Fibroblast of lung (primary cell): ENCODE measurements at regions not wholly inside any gene's neighbourhood (a gene's known extent, or its start where the extent isn't known, plus 50 kb on each side); places are given as distances from the start of the nearest gene placed in this dataset.

ENCODE experiments used
- EZH2 ChIP-seq: IDR thresholded peaks from 2 replicates; pipeline ENCODE4 v1.5.1; 2012; ENCODE audit warnings: low read length, control low read depth, mild to moderate bottlenecking; ENCODE audit errors: missing control alignments
- TF ChIP-seq, protein P1 (sequence below), 2 donors: IDR thresholded peaks in 1 of 2; conservative IDR thresholded peaks in 1 of 2; 1 replicate in 1 of 2; 2 replicates in 1 of 2; pipeline ENCODE4 v1.5.1; 2011 to 2012; ENCODE audit warnings: low read length in 2 of 2, control low read depth in 1 of 2, inconsistent platforms in 1 of 2, low read depth in 1 of 2, mild to moderate bottlenecking in 1 of 2

DNA sequence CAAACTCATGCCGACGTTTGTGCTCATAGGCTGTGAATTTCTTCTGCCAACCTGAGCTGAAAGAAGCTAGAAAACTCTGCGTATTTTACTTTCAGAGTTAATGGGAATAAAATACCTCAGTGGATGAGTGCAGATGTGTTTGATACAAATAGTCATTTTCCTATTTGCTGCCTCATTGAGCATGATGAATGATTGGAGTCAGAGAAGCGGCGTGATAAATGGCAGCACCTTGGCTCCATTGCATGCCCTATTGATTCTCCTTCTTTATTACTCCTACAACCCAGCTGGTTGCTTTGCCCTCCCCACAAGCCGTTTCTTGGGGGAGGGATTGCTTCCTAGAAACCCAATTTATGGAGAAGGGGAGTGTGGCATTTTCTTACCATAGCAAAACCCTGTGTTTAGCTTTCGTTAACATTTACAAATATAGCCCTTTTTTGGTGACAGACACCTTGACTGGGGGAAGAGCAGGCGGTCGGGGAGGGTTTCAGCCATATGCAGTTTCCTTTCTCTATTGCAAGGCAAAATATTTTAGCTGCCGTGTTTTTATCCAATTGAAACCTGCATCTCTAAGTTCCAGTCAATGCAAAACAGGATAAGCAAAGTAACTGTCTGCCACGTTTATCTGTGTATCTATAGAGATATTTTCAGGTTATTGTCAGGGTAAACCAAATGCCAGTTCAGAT lies 93.1 kb upstream of the TBCA start:
- TF ChIP-seq, protein P1, sequence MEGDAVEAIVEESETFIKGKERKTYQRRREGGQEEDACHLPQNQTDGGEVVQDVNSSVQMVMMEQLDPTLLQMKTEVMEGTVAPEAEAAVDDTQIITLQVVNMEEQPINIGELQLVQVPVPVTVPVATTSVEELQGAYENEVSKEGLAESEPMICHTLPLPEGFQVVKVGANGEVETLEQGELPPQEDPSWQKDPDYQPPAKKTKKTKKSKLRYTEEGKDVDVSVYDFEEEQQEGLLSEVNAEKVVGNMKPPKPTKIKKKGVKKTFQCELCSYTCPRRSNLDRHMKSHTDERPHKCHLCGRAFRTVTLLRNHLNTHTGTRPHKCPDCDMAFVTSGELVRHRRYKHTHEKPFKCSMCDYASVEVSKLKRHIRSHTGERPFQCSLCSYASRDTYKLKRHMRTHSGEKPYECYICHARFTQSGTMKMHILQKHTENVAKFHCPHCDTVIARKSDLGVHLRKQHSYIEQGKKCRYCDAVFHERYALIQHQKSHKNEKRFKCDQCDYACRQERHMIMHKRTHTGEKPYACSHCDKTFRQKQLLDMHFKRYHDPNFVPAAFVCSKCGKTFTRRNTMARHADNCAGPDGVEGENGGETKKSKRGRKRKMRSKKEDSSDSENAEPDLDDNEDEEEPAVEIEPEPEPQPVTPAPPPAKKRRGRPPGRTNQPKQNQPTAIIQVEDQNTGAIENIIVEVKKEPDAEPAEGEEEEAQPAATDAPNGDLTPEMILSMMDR (conservative IDR thresholded peaks at IDR 0.05 in 1 of 2, IDR thresholded peaks at IDR 0.05 in 1 of 2; ENCODE audit: low read depth in 1 of 2, low read length in 2 of 2): no peak
- TF ChIP-seq EZH2: no peak
